HepG2 (cell line): ENCODE measurements at regions not wholly inside any gene's neighbourhood (a gene's known extent, or its start where the extent isn't known, plus 50 kb on each side); places are given as distances from the start of the nearest gene placed in this dataset.
A peak's percentile ranks its signal among the peaks of the same experiment; 100 is the strongest.

Experiments used
- ATAD3A ChIP-seq: sonication (generic); formaldehyde crosslinking; IDR thresholded peaks from 2 replicates; pipeline ENCODE4 v1.4.0; 2020; ENCODE audit warnings: missing genetic modification reagents
- BCL6 ChIP-seq: IDR thresholded peaks from 2 replicates; pipeline ENCODE4 v1.6.1; 2016; ENCODE audit warnings: missing genetic modification reagents, missing compliant biosample characterization
- ELF4 ChIP-seq: sonication (generic); formaldehyde crosslinking; IDR thresholded peaks from 2 replicates; pipeline ENCODE4 v1.5.0; 2020; ENCODE audit warnings: missing genetic modification reagents, mild to moderate bottlenecking, moderate library complexity, borderline replicate concordance
- HDAC6 ChIP-seq: fragments of 200-600 bp; sonication (generic); IDR thresholded peaks from 2 replicates; pipeline ENCODE4 v1.7.0; 2017; ENCODE audit warnings: mild to moderate bottlenecking, antibody characterized with exemption, low read length, low read depth
- MIER2 ChIP-seq: IDR thresholded peaks from 2 replicates; pipeline ENCODE4 v1.6.1; 2016; ENCODE audit warnings: missing biosample characterization, missing genetic modification reagents
- NR2F2 ChIP-seq: IDR thresholded peaks from 2 replicates; pipeline ENCODE4 v1.6.1; 2012; ENCODE audit warnings: low read depth, inconsistent platforms, borderline replicate concordance
- SP5 ChIP-seq: IDR thresholded peaks from 2 replicates; pipeline ENCODE4 v1.6.1; 2016; ENCODE audit warnings: low read depth, borderline replicate concordance
- YY1 ChIP-seq: IDR thresholded peaks from 2 replicates; pipeline ENCODE4 v1.6.1; 2011; ENCODE audit warnings: low read length, low read depth, moderate library complexity, mild to moderate bottlenecking; ENCODE audit not compliant: insufficient read depth, insufficient replicate concordance
- ZNF24 ChIP-seq: fragments of 450-650 bp; IDR thresholded peaks from 2 replicates; pipeline ENCODE4 v1.6.1; 2017; ENCODE audit warnings: antibody characterized with exemption, mild to moderate bottlenecking
- ZNF33A ChIP-seq: sonication (generic); formaldehyde crosslinking; IDR thresholded peaks from 2 replicates; pipeline ENCODE4 v1.5.1; 2020; ENCODE audit warnings: missing genetic modification reagents, mild to moderate bottlenecking, moderate library complexity, borderline replicate concordance
- TF ChIP-seq, protein P1 (sequence below): sonication (generic); formaldehyde crosslinking; IDR thresholded peaks from 2 replicates; pipeline ENCODE4 v1.4.0; 2020; ENCODE audit warnings: mild to moderate bottlenecking, missing genetic modification reagents
- TF ChIP-seq, protein P2 (sequence below): sonication (generic); formaldehyde crosslinking; IDR thresholded peaks from 2 replicates; pipeline ENCODE4 v1.4.0; 2020; ENCODE audit warnings: missing genetic modification reagents
- TF ChIP-seq, protein P3 (sequence below): IDR thresholded peaks from 2 replicates; pipeline ENCODE4 v1.6.1; 2016
- TF ChIP-seq, protein P4 (sequence below): IDR thresholded peaks from 2 replicates; pipeline ENCODE4 v1.6.1; 2016; ENCODE audit warnings: missing genetic modification reagents, missing compliant biosample characterization
- TF ChIP-seq, protein P5 (sequence below): sonication (generic); formaldehyde crosslinking; IDR thresholded peaks from 2 replicates; pipeline ENCODE4 v1.4.0; 2020; ENCODE audit warnings: missing genetic modification reagents
- TF ChIP-seq, protein P6 (sequence below): sonication (generic); formaldehyde crosslinking; IDR thresholded peaks from 2 replicates; pipeline ENCODE4 v1.9.0; 2021; ENCODE audit warnings: missing genetic modification reagents, borderline replicate concordance
- TF ChIP-seq, protein P7 (sequence below): sonication (generic); formaldehyde crosslinking; IDR thresholded peaks from 2 replicates; pipeline ENCODE4 v1.5.0; 2020; ENCODE audit warnings: missing genetic modification reagents

DNA sequence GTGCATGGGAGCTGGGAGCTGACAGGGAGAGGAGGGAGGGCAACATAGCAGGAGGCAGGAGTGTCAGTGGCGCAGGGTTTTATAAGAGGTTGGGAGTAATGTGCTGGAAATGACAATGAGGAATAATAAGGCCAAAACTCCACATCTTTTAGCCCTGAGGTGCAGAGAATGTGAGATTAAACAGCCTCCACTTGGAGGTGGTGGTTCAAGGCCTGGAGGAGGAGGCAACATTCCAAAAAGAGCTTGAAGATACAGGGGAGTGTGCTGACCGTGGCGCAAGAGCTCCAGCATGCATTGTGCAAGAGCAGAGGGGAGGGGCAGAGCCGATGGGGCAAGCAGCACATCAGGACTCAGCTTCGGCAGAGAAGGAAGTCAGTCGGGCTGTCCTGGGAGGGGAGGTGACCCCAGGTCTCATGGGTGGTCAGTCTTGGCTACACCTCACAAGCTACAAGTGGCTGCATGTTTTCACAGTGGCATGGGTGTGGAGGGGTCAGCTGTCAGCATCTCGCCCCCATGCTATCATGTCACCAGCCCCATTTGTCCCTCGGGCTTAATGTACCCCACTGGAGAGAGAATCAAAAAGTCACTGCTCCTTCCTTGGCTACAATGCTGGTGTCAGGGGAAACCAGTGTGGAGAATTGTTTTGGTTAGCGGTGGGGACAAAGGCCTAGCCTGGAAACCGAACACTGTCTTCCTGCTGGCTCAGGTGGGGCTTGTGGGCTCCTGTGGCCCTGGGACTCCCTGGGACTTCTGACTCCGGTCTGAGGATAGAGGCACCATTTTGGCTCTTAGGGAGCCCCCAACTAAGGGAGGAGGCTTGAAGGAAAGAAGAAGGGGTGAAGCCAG, 208.0 kb downstream of the ZFP36L2 start (continued):
- TF ChIP-seq SP5 (peak; percentile 100), ATAD3A (CRISPR knock-in tag) (no peak), ZNF24 (no peak), BCL6 (CRISPR knock-in tag) (peak; percentile 76), ELF4 (no peak), HDAC6 (no peak), MIER2 (CRISPR knock-in tag) (peak; percentile 73), ZNF33A (CRISPR knock-in tag) (no peak), YY1 (peak; percentile 53), NR2F2 (peak; percentile 79; the same call in 1 of the 2 replicates)
- TF ChIP-seq, protein P1, sequence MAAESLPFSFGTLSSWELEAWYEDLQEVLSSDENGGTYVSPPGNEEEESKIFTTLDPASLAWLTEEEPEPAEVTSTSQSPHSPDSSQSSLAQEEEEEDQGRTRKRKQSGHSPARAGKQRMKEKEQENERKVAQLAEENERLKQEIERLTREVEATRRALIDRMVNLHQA, result no peak
- TF ChIP-seq, protein P2, sequence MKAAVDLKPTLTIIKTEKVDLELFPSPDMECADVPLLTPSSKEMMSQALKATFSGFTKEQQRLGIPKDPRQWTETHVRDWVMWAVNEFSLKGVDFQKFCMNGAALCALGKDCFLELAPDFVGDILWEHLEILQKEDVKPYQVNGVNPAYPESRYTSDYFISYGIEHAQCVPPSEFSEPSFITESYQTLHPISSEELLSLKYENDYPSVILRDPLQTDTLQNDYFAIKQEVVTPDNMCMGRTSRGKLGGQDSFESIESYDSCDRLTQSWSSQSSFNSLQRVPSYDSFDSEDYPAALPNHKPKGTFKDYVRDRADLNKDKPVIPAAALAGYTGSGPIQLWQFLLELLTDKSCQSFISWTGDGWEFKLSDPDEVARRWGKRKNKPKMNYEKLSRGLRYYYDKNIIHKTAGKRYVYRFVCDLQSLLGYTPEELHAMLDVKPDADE (CRISPR knock-in tag), result no peak
- TF ChIP-seq, protein P3, sequence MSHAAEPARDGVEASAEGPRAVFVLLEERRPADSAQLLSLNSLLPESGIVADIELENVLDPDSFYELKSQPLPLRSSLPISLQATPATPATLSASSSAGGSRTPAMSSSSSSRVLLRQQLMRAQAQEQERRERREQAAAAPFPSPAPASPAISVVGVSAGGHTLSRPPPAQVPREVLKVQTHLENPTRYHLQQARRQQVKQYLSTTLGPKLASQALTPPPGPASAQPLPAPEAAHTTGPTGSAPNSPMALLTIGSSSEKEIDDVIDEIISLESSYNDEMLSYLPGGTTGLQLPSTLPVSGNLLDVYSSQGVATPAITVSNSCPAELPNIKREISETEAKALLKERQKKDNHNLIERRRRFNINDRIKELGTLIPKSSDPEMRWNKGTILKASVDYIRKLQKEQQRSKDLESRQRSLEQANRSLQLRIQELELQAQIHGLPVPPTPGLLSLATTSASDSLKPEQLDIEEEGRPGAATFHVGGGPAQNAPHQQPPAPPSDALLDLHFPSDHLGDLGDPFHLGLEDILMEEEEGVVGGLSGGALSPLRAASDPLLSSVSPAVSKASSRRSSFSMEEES, result peak; percentile 73; the same call in 1 of the 2 replicates
- TF ChIP-seq, protein P4, sequence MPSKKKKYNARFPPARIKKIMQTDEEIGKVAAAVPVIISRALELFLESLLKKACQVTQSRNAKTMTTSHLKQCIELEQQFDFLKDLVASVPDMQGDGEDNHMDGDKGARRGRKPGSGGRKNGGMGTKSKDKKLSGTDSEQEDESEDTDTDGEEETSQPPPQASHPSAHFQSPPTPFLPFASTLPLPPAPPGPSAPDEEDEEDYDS (CRISPR knock-in tag), result peak; percentile 60
- TF ChIP-seq, protein P5, sequence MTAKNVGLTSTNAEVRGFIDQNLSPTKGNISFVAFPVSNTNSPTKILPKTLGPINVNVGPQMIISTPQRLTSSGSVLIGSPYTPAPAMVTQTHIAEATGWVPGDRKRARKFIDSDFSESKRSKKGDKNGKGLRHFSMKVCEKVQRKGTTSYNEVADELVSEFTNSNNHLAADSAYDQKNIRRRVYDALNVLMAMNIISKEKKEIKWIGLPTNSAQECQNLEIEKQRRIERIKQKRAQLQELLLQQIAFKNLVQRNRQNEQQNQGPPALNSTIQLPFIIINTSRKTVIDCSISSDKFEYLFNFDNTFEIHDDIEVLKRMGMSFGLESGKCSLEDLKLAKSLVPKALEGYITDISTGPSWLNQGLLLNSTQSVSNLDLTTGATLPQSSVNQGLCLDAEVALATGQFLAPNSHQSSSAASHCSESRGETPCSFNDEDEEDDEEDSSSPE (CRISPR knock-in tag), result no peak
- TF ChIP-seq, protein P6, sequence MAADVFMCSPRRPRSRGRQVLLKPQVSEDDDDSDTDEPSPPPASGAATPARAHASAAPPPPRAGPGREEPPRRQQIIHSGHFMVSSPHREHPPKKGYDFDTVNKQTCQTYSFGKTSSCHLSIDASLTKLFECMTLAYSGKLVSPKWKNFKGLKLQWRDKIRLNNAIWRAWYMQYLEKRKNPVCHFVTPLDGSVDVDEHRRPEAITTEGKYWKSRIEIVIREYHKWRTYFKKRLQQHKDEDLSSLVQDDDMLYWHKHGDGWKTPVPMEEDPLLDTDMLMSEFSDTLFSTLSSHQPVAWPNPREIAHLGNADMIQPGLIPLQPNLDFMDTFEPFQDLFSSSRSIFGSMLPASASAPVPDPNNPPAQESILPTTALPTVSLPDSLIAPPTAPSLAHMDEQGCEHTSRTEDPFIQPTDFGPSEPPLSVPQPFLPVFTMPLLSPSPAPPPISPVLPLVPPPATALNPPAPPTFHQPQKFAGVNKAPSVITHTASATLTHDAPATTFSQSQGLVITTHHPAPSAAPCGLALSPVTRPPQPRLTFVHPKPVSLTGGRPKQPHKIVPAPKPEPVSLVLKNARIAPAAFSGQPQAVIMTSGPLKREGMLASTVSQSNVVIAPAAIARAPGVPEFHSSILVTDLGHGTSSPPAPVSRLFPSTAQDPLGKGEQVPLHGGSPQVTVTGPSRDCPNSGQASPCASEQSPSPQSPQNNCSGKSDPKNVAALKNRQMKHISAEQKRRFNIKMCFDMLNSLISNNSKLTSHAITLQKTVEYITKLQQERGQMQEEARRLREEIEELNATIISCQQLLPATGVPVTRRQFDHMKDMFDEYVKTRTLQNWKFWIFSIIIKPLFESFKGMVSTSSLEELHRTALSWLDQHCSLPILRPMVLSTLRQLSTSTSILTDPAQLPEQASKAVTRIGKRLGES, result no peak
- TF ChIP-seq, protein P7, sequence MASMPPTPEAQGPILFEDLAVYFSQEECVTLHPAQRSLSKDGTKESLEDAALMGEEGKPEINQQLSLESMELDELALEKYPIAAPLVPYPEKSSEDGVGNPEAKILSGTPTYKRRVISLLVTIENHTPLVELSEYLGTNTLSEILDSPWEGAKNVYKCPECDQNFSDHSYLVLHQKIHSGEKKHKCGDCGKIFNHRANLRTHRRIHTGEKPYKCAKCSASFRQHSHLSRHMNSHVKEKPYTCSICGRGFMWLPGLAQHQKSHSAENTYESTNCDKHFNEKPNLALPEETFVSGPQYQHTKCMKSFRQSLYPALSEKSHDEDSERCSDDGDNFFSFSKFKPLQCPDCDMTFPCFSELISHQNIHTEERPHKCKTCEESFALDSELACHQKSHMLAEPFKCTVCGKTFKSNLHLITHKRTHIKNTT (CRISPR knock-in tag), result no peak
